HG03457 (cell line): ENCODE measurements at regions not wholly inside any gene's neighbourhood (a gene's known extent, or its start where the extent isn't known, plus 50 kb on each side); places are given as distances from the start of the nearest gene placed in this dataset.

ENCODE experiments used
- ATAC-seq: cut with Tn5 transposase; IDR thresholded peaks from one replicate; pipeline ENCODE4 v1.9.1; 2021; ENCODE audit warnings: moderate number of reproducible peaks; ENCODE audit not compliant: unreplicated experiment

GRCh38 chr4:166335256-166335938 is 462.4 kb downstream of the TLL1 start:
- no peak for ATAC-seq

GRCh38 chr4:166341992-166342391 is 469.0 kb downstream of the TLL1 start:
- no peak for ATAC-seq

- no peak for ATAC-seq
Observed at GRCh38 chr4:166363198-166363597, 490.2 kb downstream of the TLL1 start.

GRCh38 chr4:166366012-166366411 is 493.0 kb downstream of the TLL1 start:
- ATAC-seq: no peak

- no peak for ATAC-seq
Observed at GRCh38 chr4:166377578-166377977, 504.5 kb downstream of the TLL1 start.

- ATAC-seq: no peak
Observed at GRCh38 chr4:166386491-166387360, 513.7 kb downstream of the TLL1 start.

GRCh38 chr4:166391501-166391900 is 518.5 kb downstream of the TLL1 start:
- no peak for ATAC-seq

GRCh38 chr4:166399021-166399420 is 526.0 kb downstream of the TLL1 start:
- no peak for ATAC-seq

GRCh38 chr4:166400270-166400894 is 527.3 kb downstream of the TLL1 start:
- no peak for ATAC-seq

- ATAC-seq: no peak
Observed at GRCh38 chr4:166413356-166413755, 540.3 kb downstream of the TLL1 start.

GRCh38 chr4:166414431-166414830 is 541.4 kb downstream of the TLL1 start:
- no peak for ATAC-seq

- no peak for ATAC-seq
Observed at GRCh38 chr4:166415749-166416148, 542.7 kb downstream of the TLL1 start.

GRCh38 chr4:166421556-166422156 is 548.6 kb downstream of the TLL1 start:
- ATAC-seq: no peak

GRCh38 chr4:166422475-166422874 is 549.4 kb downstream of the TLL1 start:
- ATAC-seq: no peak

- ATAC-seq: no peak
Observed at GRCh38 chr4:166426300-166426863, 553.3 kb downstream of the TLL1 start.

GRCh38 chr4:166432125-166432524 is 559.1 kb downstream of the TLL1 start:
- ATAC-seq: no peak

GRCh38 chr4:166432842-166433241 is 559.8 kb downstream of the TLL1 start:
- no peak for ATAC-seq

- no peak for ATAC-seq
Observed at GRCh38 chr4:166435449-166435848, 562.4 kb downstream of the TLL1 start.

- no peak for ATAC-seq
Observed at GRCh38 chr4:166458756-166459155, 585.7 kb downstream of the TLL1 start.

- ATAC-seq: no peak
Observed at GRCh38 chr4:166459621-166460020, 586.6 kb downstream of the TLL1 start.
